HG03575 (cell line): ENCODE measurements at regions not wholly inside any gene's neighbourhood (a gene's known extent, or its start where the extent isn't known, plus 50 kb on each side); places are given as distances from the start of the nearest gene placed in this dataset.
"Not testable (repeated sequence)": the region's sequence is repeated elsewhere in the genome, so short reads cannot be mapped to it uniquely, and the experiment has no call there.

ENCODE experiments used
- ATAC-seq: cut with Tn5 transposase; IDR thresholded peaks from one replicate; pipeline ENCODE4 v1.9.1; 2021; ENCODE audit not compliant: unreplicated experiment, insufficient number of reproducible peaks, low FRiP score; ENCODE audit errors: extremely low read depth

DNA sequence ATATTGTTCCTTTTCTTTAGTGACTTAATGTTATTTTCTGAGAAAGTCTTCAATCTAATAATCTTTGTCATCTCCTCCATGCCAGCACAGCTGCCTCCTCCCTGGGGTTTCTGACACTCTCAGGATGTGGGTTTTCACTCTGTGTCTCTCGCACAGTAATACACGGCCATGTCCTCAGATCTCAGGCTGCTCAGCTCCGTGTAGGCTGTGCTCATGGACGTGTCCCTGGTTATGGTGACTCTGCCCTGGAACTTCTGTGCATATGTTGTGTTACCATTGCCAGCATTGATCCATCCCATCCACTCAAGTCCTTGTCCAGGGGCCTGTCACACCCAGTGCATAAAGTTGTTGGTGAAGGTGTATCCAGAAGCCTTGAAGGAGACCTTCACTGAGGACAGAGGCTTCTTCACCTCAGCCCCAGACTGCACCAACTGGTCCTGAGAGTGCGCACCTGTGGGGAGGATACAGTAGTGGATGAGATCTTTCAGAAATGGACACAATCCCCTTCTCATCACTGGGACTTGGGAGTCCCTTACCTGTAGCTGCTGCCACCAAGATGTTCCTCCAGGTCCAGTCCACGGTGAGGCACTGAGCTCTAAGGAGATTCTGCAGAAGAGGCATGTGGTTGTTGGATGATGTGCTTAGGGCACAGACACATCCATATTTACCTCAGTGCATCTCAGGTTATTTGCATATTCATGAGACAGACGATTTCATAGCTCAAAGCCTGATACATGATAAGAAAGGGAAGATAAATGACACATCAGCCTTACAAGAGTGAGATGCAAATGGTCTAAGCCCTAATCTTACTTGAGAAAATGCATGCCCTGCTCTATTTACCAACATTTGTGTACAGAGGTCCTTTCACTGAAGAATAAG lies 114.7 kb downstream of the OR4M2 start:
- ATAC-seq: not testable (repeated sequence)

GRCh38 chr15:22196423-22196822 lies 116.1 kb downstream of the OR4M2 start:
- ATAC-seq: not testable (repeated sequence)

- not testable (repeated sequence) for ATAC-seq
These were observed 120.1 kb downstream of the OR4M2 start for GRCh38 chr15:22200417-22200816.

GRCh38 chr15:22201993-22202659 lies 121.8 kb downstream of the OR4M2 start:
- ATAC-seq: not testable (repeated sequence)

GRCh38 chr15:22203208-22203607 lies 122.9 kb downstream of the OR4M2 start:
- not testable (repeated sequence) for ATAC-seq

GRCh38 chr15:22209086-22209485 lies 128.8 kb downstream of the OR4M2 start:
- not testable (repeated sequence) for ATAC-seq

GRCh38 chr15:22222596-22222995 lies 142.3 kb downstream of the OR4M2 start:
- ATAC-seq: not testable (repeated sequence)

DNA sequence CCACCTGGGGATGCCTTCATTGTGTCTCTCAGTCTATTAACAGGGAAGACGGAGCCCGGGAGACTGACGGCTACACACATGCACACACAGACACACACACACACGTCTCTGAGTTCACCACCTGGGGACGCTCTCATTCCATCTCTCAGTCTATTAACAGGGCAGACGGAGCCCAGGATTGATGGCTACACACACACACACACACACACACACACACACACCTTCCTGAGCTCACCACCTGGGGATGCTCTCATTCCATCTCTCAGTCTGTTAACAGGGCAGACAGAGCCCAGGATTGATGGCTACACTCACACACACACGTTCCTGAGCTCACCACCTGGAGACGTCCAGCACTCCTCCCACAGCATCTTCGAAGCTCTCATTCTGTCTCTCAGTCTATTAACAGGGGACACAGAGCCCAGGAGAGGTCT lies 143.9 kb downstream of the OR4M2 start:
- no peak for ATAC-seq

DNA sequence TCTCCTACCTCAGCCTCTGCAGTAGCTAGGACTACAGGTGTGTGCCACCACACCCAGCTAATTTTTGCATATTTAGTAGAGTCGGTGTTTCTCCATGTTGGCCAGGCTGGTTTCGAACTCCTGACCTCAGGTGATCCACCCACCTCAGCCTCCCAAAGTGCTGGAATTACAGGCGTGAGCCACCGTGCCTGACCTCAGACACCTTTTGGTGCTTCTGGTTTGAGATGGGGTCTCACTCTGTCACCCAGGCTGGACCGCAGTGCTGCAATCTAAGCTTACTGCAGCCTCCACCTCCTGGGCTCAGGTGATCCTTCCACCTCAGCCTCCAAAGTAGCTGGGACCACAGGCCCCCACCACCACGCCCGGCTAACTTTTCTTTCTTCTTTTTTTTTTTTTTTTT lies 144.6 kb downstream of the OR4M2 start:
- ATAC-seq: not testable (repeated sequence)

DNA sequence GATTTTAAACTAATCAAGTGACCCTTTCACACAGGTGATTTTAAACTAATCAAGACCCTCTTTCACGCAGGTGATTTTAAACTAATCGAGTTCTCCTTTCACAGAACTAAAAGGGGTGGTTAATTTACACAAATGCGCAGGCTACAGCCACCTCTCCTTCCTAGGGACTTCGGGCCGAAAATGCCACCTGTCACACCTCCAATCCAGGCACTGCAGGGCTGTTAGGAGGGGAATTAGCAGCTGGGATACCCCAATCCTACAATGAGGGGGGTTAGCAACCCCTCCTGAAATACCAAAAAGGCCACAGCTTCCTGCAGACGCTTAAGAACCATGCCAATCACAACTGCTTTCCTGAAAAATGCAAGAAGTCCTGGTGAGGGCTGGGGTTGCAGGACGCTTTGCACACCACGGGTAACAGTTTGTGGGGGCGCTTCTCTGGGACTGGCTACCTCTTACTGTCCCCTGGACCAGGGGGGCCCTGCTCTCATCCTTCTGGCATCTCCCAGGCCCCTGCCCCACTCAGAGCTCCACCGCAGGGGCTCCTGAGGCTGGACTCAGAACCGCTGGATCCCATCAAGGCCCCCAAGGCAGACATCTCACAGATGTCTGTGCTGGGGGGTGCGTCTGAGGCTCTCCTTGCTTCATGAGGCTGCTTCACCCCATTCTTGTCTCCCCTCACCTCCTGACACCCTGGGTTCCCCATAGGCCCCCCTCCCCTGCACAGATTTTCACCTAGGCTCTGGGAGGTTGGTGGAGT lies 145.9 kb downstream of the OR4M2 start:
- no peak for ATAC-seq

- no peak for ATAC-seq
These were observed 147.2 kb downstream of the OR4M2 start for GRCh38 chr15:22227411-22228100.

DNA sequence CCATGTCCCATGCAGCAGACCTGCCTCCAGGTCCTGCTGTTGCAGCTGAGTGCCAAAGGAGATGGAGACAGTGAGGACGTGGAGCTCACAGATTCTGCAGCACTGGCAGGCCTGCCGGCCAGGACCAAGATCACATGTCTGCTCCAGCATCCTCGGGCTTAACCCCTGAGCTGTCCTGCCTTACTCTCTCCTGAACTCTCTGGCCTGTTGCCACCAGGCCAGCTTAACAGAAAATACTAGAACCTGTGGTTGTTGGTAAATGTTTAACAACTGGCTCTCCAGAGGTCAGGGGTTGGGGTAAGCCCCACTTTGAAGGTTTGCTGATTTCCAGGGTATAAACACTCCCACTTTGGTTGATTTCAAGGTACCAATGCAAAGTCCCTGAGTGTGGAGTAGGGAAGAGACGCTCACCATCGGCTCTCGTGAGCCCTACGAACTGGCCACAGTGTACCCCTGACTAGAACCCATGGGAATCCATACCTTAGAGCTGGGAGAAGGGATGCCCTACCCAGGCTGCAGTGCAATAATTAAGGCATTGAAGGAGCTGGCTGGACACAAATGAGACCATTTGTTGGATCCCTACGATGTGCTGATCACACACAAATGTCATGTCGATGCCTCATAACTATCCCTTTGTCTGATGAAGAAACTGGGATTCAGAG lies 147.9 kb downstream of the OR4M2 start:
- no peak for ATAC-seq

GRCh38 chr15:22229990-22230819 lies 149.9 kb downstream of the OR4M2 start:
- no peak for ATAC-seq

GRCh38 chr15:22231603-22232002 lies 151.3 kb downstream of the OR4M2 start:
- ATAC-seq: no peak

DNA sequence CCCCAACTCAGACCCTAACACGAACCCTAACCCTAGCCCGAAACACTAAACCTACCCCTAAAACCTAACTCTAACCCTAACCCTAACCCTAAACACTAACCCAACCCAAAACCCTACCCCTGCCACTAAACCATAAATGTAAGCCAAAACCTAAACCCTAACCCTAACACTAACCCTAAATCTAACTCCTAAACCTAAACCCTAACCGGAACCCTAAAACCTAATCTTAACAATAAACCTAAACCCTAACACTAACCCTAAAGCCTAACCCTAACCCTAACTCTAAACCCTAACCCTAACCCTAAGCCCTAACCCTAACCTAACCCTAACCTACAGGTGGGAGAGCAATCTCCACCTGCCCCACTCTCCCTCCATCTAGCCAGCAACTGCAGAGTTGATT lies 152.3 kb downstream of the OR4M2 start:
- no peak for ATAC-seq

GRCh38 chr15:22235261-22235930 lies 155.1 kb downstream of the OR4M2 start:
- not testable (repeated sequence) for ATAC-seq

DNA sequence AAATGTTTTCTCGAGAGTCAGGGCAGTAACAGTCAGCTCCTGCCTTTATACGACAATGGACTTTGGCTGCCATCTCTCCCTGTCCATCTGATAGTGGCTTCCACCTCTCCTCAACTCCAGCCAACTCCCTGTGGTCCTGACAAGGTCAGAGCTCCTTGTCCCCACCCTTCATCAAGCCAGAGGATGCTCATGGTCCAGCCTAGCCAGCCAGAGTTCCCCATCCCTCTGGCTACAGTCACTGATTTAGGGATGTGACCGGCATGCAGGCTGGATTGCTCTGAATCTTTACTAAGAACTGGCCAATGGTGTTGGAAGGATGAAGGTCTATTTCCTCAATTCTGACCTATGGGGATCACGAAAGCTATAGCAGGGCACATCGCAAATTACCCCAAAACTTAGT lies 156.1 kb downstream of the OR4M2 start:
- no peak for ATAC-seq
